Ammon's horn (tissue), 1 donor: ENCODE measurements at regions not wholly inside any gene's neighbourhood (a gene's known extent, or its start where the extent isn't known, plus 50 kb on each side); places are given as distances from the start of the nearest gene placed in this dataset.

Experiments used
- DNase-seq: peaks from one replicate; pipeline ENCODE4 v3.0.0-alpha.2; 2016; ENCODE audit warnings: low spot score

GRCh38 chr10:78964952-78965633, 103.7 kb upstream of the ZMIZ1 start:
- DNase-seq: peak; percentile 88

DNA sequence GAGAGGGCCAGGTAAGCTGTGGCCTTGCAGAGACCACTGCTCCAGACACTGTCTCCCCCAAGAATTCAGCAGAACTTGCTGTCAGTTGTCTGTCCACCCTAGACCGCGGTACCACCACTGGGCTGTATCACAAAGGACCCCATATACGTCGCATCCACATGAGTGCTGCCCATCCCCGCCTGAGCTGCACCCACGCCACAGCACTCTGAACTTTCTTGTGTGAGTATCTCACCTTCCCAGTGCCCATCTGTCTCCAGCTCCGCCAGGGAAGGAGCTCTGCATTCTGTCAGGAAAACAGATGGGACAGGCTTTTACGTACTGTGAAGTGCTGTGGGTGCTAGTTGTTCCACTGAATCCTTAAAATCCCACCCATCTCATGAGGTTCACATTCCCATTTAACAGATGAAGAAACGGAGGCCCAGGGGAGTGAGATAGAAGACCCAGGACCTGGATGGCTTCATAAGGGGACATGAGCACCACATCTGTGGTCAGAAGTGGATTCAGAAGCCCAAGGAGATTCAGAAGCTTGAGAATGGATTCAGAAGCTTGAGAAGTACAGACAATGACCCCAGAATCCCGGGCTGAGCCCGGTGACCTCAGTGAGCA, 102.5 kb upstream of the ZMIZ1 start:
- no peak for DNase-seq

GRCh38 chr10:78966844-78967488, 101.8 kb upstream of the ZMIZ1 start:
- no peak for DNase-seq

- DNase-seq: no peak
Observed at GRCh38 chr10:78968300-78968942, 100.3 kb upstream of the ZMIZ1 start.

- DNase-seq: no peak
Observed at GRCh38 chr10:78968943-78969342, 99.8 kb upstream of the ZMIZ1 start.

DNA sequence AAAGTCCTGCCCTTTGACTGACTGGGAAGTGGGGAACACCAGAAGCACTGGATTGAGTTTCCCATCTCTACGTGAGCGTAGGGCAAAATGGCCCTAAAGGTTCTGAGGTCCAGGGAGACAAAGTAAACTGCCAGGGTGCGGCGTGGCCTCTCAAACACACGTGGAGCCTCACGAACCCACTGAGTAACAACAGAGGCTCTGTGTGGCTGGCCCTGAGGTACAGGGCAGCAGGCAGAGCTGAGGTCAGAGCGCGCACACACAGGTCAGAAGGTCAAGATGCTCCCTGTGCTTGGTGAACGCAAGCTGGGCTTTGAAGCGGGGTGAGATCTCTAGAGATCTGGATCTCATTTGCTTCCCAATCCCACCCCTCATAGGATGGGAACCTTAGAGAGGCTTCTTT, 99.0 kb upstream of the ZMIZ1 start:
- DNase-seq: no peak

- DNase-seq: no peak
Observed at GRCh38 chr10:78970261-78970660, 98.5 kb upstream of the ZMIZ1 start.

DNA sequence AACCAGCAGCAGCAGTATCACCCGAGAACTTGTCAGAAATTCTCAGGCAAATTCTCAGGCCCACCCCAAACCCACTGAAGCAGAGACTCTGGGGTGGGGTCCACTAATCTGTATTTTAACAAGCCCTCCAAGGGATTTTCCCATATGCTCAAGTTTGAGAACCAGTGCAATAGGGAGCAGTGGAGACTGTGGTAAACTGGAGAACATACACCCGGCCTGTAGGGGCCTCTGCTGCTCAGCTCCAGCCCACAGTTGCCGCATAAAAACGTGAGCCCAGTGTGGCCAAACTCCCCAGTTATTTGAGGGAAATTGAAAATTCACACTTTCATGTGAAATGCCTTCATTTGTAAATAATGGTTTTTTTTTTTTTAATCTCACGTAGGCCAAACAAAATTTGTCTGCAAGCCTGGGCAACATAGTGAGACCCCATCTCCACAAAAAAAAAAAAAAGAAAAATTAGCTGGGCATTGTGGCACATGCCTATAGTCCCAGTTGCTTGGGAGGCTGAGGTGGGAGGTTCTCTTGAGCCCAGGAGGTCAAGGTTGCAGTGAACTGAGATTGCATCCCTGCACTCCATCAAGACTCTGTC, 97.6 kb upstream of the ZMIZ1 start:
- DNase-seq: no peak

DNA sequence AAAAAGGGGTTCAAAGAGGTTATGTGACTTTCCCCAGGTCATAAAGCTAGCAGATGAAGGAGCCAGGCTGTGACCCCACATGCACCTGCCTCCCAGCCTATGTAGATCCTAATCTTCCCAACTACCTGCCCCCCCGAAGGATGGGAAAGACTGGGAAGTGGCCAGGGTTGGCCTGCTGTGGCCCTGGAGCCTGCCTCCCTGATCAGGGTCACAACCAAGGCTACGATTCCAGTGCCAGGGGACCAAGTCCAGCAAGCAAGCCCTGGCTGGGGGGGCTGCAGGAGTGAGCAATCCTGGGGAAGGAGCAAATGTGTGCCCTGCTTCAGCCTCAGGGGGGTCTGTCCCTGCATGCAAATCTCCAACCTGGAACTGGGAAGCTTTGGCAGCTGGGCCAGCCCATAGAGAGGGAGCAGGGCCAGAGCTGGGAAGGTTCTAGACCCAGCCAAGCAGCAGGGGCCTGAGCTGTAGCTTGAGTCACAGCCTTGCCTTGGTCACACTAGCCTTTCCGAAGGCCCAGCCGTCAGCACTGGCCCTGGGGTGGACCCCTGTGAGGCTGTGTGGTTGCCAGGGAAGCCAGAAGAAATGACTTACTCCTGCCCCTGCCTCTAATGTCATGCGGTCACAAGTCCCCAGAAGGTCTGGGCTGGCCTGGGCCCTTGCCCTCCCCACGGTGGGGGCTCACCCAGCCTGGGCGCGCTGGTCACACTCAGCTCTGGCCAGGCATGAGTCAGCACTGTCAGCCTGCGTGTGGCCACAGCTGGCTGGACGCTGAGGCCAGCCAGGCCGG, 96.4 kb upstream of the ZMIZ1 start:
- DNase-seq: peak; percentile 93

GRCh38 chr10:78972947-78973900, 95.5 kb upstream of the ZMIZ1 start:
- peak; percentile 94 for DNase-seq

- DNase-seq: peak; percentile 88
Observed at GRCh38 chr10:78973901-78974616, 94.7 kb upstream of the ZMIZ1 start.

DNA sequence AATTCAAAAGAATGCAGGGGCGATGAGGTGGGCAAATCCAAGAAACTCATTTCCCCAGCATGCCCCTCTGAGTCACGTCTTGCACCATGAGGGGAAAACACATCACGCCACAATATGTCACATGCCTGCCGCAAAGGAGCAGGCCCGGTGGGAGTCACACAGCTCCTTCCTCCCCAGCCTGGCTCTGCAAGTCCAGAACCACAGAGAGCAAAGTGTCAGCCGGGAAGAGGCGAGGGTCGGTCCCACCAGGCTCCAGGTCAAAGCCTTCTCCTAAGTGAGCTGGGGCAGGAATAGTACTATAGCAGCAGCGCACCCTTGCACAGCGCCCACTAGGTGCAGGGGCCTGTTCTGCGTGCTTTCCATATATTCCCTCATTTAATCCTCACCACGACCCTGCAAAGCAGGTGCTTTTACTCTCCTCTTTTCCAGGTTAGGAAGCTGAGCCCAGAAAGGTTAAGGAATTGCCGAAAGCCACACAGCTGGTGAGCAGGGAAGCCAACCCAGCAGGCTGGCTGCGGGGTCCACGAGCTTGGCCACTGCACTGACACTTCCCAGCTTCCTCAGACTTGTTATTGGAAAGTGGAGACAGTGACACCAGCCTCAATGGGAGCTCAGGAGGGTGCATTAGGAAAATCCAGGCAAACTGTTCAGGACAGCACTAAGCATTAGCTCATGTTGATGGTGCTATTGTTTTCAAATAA, 94.0 kb upstream of the ZMIZ1 start:
- peak; percentile 69 for DNase-seq

- DNase-seq: no peak
Observed at GRCh38 chr10:78975926-78976325, 92.8 kb upstream of the ZMIZ1 start.

DNA sequence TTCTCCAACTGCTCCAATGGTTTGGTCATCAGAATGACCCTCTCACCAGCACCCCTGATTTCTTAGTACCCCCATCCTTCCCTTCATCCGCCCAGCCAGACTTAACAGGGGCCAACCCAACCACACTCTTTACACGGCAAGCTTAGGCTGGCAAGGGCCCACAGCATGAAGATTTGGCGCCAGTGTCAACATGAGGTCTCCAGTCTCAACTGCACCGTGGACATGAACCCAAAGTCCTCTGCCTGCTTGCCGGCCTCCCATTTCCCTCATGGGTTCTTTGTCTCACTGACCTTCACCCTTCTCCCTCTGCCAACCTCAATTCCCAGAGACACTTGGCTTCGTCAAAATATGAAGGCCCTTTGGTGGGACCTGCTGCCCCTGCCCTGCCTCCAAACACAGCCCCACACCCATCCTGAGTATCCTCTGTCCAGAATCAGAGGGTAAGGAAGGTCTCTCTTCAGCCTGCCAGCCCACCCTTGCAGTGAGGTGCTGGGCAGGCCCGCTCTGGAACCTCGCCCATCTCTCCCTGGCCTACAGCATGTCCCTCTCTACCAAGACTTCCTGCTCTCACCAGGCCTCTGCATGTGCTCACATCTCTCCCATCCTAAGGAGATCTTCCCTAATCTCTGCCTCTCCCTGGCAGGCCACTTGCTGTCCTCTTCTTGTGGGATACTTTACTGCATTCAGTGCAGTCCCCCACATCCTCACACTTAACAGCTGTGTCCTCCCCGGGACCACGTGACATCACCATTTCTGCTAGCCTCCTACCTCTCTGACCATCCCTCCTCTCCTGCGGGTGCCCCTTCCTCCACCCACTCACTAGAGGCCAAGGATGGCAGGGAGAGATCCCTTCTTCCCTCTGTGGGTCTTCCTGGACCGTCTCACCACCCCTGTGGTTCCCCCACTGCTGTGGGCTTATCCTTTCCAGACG, 91.7 kb upstream of the ZMIZ1 start:
- DNase-seq: no peak

DNA sequence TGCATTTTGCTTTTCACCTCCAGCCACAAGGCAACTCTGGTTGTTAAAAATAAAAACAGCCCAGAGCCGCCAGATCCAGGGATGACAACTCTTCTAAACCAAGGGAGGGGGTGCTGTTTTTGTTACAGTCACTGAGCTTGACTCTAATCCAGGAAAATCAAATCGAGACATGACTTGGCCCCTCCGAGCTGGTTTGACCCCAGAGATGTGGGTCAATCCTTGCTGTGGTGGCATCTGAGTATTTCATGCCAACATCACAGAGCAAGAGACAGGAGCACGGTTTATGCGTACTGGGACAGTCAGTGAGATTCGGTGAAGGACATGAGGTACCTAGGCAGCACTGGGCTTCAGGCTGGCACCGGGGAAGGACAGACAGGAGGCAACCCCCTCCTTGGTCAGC, 88.8 kb upstream of the ZMIZ1 start:
- no peak for DNase-seq

DNA sequence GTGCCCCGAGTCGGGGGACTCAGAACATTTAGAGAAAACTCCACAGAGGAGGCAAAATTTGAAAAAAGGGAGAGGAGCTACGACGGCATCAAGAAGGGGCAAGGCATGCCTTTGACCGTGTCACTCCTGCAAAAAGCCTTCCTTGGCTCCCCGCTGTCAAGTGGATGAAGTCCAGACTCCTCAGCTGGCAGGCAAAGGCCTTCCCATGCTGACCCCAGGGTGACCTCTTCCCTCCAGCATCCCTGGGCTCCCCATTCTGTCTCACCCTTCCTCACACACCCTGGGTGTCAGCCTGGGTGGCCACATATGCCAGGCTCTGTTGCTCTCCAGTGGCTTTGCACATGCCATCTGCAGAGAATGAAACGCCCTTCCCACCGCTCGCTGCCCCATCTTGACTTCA, 88.4 kb upstream of the ZMIZ1 start:
- no peak for DNase-seq

- no peak for DNase-seq
Observed at GRCh38 chr10:78980815-78981214, 88.0 kb upstream of the ZMIZ1 start.

GRCh38 chr10:78981257-78981969, 87.4 kb upstream of the ZMIZ1 start:
- DNase-seq: no peak
